ENCODE measurements at regions not wholly inside any gene's neighbourhood (a gene's known extent, or its start where the extent isn't known, plus 50 kb on each side); places are given as distances from the start of the nearest gene placed in this dataset.
"Not testable (repeated sequence)": the region's sequence is repeated elsewhere in the genome, so short reads cannot be mapped to it uniquely, and the experiment has no call there.

GRCh38 chr15:57767481-57767880 lies 61.0 kb downstream of the POLR2M start:
- no peak for DNase-seq

DNA sequence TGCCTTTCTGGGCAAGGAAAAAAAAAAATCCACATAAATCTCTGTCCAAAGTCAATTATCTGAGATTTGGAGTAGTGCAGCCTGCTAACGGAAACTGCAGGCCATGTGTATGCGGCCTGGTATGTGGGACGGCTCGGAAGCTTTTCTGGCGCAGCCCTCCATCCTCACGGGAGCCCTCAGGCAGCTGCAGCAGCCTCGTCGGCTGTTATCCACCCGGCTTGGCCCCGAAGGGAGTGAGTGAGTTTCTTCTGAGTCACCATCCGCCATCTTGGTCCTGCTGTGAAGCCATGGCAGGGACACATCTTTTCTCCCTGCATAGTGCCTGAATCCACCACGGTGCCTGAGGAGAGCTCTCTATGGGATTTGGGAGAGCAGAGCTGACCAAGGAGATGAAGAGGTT lies 62.8 kb downstream of the POLR2M start:
- DNase-seq = no peak

DNA sequence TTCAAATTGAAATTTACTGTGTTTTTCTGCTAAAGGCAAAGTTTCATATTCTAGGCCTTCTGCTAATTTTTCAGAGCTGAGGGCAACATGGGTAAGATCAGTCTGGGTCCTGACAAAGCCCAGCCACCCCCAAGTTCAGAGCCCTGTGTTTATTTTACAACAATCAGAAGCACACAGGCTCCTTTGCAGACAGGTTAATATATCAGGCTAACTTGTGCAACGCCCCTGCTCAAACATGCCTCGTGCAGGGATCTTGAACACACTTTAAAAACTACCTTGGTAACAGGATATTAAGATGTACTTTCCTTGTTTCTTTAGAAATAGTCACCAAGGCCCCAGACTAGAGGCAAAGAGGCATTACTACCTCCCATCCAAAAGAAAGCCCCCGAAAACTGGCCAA lies 64.0 kb downstream of the POLR2M start:
- DNase-seq = no peak

DNA sequence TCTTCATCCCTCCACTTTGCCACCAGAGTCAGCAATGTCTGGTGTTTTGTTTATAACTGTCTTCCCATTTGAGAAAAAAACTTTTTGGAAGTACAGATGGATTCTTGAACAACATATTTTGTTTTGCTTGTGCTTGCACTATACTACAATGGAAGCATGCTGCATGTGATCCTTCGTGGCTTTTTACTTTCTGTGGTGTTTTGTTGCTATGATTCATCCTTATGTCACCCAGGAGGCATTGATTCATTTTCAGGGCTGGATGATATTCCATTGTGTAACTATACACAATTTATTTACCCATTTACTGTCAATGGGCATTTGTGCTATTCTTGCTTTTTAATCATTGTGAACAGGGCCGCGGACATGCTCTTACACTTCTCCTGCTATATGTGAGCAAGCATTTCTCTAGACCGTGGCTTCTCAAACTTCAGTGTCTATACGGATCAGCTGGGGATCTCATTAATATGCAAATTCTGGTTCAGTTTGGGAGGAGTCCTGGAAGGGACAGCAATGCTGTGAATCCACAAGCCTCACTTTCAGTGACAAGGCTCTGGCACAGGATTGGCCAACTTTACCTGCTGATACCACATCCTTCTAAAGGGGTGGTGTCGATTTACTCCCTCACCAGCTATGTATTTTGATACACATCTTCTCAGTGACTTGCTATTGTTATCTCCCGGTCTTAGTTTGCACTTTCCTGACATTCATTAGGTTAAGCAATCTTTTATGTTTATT lies 65.9 kb downstream of the POLR2M start:
- DNase-seq = peak; percentile 1

- no peak for DNase-seq
Measured at GRCh38 chr15:57773051-57773450, 66.5 kb downstream of the POLR2M start.

GRCh38 chr15:57777003-57777402 lies 70.5 kb downstream of the POLR2M start:
- no peak for DNase-seq

GRCh38 chr15:57780471-57780870 lies 74.0 kb downstream of the POLR2M start:
- DNase-seq = no peak

DNA sequence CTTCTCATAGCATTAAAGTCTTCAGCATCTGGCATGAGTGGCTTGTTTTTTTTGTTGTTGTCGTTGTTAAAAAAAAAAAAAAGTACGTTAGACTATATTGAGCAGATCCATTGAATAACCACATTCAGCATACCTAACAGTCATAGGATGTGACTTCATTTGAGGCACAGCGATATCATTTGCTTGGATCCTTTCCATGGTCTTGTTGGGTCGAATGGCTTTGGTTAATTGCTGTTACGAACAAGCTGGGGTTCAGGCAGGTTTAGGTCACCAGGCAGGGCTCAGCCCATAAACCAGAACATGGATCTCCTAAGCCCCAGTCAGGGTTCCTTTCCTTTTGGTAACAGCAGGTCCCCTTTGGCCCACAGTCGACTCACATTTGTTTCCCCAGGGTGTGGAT lies 76.2 kb downstream of the POLR2M start:
- no peak for DNase-seq

GRCh38 chr15:57784081-57784511 lies 77.6 kb downstream of the POLR2M start:
- DNase-seq = no peak

- no peak for DNase-seq
Measured at GRCh38 chr15:57785039-57785438, 78.5 kb downstream of the POLR2M start.

GRCh38 chr15:57785959-57786358 lies 79.4 kb downstream of the POLR2M start:
- DNase-seq = no peak

- DNase-seq = no peak
Measured at GRCh38 chr15:57789225-57789624, 82.7 kb downstream of the POLR2M start.

- no peak for DNase-seq
Measured at GRCh38 chr15:57792724-57793449, 86.4 kb downstream of the POLR2M start.

DNA sequence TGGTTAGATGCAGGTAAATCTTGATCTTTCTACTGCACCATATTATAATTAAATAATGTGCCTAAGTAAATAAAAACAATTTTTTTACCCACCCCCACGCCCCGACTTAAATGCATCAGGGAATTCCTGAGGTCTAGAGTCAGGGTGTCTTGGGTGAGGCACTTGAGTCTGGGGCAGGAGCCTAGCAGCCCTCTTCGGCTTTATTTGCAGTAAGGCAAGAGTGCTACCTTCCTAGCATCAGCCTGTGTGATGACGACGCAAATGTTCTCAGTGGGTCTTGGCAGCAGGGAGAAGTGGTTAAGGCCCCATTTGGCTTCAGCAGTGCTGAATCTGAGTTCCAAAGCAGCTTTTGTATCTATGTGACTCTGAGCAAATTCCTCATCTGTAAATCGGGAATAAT lies 88.7 kb downstream of the POLR2M start:
- no peak for DNase-seq

- no peak for DNase-seq
Measured at GRCh38 chr15:57796146-57796545, 89.6 kb downstream of the POLR2M start.

GRCh38 chr15:57797110-57797509 lies 90.6 kb downstream of the POLR2M start:
- DNase-seq = no peak

- no peak for DNase-seq
Measured at GRCh38 chr15:57797568-57798267, 91.2 kb downstream of the POLR2M start.

GRCh38 chr15:57806003-57806402 lies 99.5 kb downstream of the POLR2M start:
- no peak for DNase-seq

DNA sequence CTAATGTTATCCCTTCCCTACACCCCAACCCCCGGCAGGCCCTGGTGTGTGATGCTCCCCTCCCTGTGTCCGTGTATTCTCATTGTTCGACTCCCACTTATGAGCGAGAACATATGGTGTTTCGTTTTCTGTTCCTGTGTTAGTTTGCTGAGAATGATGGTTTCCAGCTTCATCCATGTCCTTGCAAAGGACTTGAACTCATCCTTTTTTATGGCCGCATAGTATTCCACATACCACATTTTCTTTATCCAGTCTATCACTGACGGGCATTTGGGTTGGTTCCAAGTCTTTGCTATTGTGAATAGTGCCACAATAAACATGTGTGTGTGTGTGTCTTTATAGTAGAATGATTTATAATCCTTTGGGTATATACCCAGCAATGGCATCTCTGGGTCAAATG lies 102.8 kb downstream of the POLR2M start:
- not testable (repeated sequence) for DNase-seq

GRCh38 chr15:57816599-57816998 lies 110.1 kb downstream of the POLR2M start:
- DNase-seq = no peak

DNA sequence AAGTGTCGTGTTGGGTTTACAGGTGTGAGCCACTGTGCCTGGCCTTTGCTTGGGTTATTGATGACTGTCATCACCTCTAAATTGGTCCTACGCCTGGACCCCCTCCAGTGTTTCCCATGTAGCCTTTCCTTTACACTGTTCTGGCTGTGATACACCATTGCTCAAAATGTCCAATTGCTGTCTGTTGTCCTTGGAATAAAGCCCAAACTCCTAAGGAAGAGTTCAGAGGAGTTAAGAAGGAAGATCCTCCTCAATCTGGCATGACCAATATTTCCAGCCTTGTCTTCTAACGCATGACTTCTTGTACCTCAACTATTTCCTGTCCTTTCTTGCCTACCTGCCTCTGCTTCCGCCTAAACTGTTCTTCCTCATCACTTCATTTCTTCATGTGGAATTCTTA lies 113.1 kb downstream of the POLR2M start:
- DNase-seq = no peak

DNA sequence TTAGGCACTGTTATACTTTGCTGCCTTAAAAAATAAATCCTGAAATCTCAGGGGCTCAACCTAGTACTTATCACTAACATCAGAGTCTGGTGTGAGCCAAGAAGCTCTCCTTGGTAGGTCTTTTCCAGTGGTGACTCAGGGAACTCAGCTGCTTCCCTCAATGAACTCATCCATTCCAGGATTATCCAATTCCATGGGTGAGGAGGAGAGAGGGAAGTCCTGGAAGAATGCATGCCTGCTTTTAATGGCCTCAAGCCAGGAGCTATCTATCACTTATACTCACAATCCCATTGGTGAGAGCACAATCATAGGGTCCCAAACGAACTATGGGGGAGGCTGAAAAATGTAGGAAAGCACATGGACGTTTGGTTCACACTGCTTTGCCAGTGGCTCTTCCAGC lies 113.6 kb downstream of the POLR2M start:
- DNase-seq = no peak

DNA sequence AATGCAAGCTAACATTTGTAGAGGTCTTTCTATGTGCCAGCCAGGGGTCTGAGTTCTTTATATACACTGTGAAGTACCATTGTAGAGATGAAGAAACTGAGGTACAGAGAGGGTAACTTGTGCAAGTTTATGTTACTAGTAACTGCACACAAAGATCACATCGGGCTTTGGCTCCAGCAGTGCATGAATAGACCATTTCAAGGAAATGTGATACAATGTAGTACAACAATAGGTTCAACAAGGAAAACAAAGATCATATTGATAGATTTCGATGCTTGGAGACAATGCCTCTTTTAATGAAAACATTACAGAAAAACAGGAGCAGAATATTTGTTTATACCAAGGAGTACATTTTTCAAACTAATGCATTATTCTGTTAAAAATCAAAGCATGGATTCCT lies 115.3 kb downstream of the POLR2M start:
- DNase-seq = no peak

DNA sequence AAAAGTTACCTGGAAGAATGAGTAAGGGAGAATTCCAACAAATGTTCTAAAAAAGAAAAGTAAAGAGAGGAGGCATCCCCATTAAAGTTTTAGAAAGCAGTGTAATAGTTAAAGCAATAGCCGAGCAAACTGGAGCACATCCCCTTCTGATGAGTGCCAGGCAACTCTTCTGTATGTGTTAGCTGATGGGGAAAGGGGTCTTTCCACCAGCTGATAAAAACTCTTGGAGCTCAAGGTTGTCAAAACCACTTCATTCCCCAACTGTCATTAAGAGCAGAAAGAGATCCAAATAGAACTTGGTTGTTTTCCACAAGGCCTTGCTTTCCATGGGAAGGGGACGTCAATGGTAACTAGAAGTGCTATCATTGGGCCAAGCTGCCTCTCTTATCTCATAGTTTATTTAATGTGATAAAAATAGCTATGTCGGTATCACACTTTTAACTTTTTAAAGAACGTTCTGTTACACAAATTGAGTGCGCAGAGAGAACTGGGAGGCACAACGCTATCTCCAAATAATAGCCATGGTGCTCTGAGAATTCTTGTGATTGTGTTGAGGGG lies 116.9 kb downstream of the POLR2M start:
- DNase-seq = no peak
